DOHH2 (cell line): ENCODE measurements at regions not wholly inside any gene's neighbourhood (a gene's known extent, or its start where the extent isn't known, plus 50 kb on each side); places are given as distances from the start of the nearest gene placed in this dataset.

Source experiments
- H3F3A ChIP-seq: fragments of 200-600 bp; sonication (generic), shearing (Covaris generic); 2 replicates; pipeline ENCODE4 v1.6.0; 2016; ENCODE audit warnings: antibody characterized with exemption, mild to moderate bottlenecking; ENCODE audit not compliant: control insufficient read depth, insufficient read depth
- H3K27ac ChIP-seq: fragments of 200-600 bp; sonication (generic); 2 replicates; pipeline ENCODE4 v1.5.1; 2014; ENCODE audit warnings: low read depth, mild to moderate bottlenecking, low read length, moderate library complexity
- H3K27me3 ChIP-seq: fragments of 200-600 bp; sonication (generic); 2 replicates; pipeline ENCODE4 v1.6.1; 2014; ENCODE audit warnings: mild to moderate bottlenecking, low read length, mixed read lengths; ENCODE audit not compliant: control insufficient read depth
- H3K36me3 ChIP-seq: fragments of 200-600 bp; sonication (generic); 2 replicates; pipeline ENCODE4 v1.6.1; 2014; ENCODE audit warnings: mild to moderate bottlenecking, low read length, moderate library complexity, mixed read lengths; ENCODE audit not compliant: control insufficient read depth
- H3K4me1 ChIP-seq: fragments of 200-600 bp; sonication (generic); 2 replicates; pipeline ENCODE4 v1.6.1; 2014; ENCODE audit warnings: mild to moderate bottlenecking, low read length, mixed read lengths; ENCODE audit not compliant: control insufficient read depth
- H3K4me2 ChIP-seq: fragments of 200-600 bp; sonication (generic); 2 replicates; pipeline ENCODE4 v1.6.0; 2014; ENCODE audit warnings: mild to moderate bottlenecking, low read length, moderate library complexity
- H3K4me3 ChIP-seq: fragments of 200-600 bp; sonication (generic); 2 replicates; pipeline ENCODE4 v1.5.1; 2014; ENCODE audit warnings: mild to moderate bottlenecking, low read length, mixed read lengths
- H3K79me2 ChIP-seq: fragments of 200-600 bp; sonication (generic); 2 replicates; pipeline ENCODE4 v1.6.1; 2014; ENCODE audit warnings: mild to moderate bottlenecking, low read length, mixed read lengths; ENCODE audit not compliant: control insufficient read depth
- H3K9me2 ChIP-seq: fragments of 200-600 bp; sonication (generic); replicated peaks from 2 replicates; pipeline ENCODE4 v1.6.1; 2014; ENCODE audit warnings: mild to moderate bottlenecking, low read length, mixed read lengths; ENCODE audit not compliant: control insufficient read depth
- H3K9me3 ChIP-seq: fragments of 200-600 bp; sonication (generic); 2 replicates; pipeline ENCODE4 v1.6.1; 2014; ENCODE audit warnings: antibody characterized with exemption, low read length, mixed read lengths; ENCODE audit not compliant: control insufficient read depth, insufficient read depth
- H4K20me1 ChIP-seq: fragments of 200-600 bp; sonication (generic); 2 replicates; pipeline ENCODE4 v1.6.0; 2014; ENCODE audit warnings: low read depth, mild to moderate bottlenecking, antibody characterized with exemption, low read length, moderate library complexity; ENCODE audit not compliant: control insufficient read depth, insufficient read depth
- EZH2phosphoT487 ChIP-seq: fragments of 200-600 bp; sonication (generic); IDR thresholded peaks from 2 replicates; pipeline ENCODE4 v1.6.1; 2017; ENCODE audit warnings: borderline replicate concordance, mild to moderate bottlenecking, antibody characterized with exemption, low read length, moderate library complexity, mixed read lengths
- TF ChIP-seq, protein P1 (sequence below): fragments of 200-600 bp; sonication (generic); IDR thresholded peaks from one replicate; pipeline ENCODE4 v1.5.1; 2014; ENCODE audit warnings: antibody characterized with exemption, mild to moderate bottlenecking, low read depth, low read length; ENCODE audit not compliant: poor library complexity, severe bottlenecking

DNA sequence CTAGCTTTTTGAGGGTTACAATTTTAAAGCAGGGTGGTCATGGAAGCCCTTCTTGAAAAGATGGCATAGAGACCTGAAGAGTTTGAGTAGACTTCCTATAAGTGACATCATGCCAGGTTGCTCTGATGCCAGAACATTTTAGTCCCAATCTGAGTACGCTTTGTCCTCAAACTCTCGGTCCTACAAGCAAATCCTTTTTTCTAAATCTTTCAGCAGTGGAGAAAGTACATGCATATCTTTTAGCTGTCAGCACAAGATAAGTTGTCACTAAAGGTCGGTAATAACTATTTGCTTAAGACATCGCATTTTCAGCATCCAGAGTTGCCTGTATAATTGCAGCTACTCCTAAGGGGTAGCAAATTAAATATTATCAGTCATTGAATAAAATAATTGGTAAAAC, 140.4 kb downstream of the ATP6V1G3 start:
- Histone ChIP-seq H3F3A (no peaks in the 10 kb centered on the region), H3K4me2 (no peak overlapping the region), H3K4me1 (no peaks in the 10 kb centered on the region), H4K20me1 (no peaks in the 10 kb centered on the region), H3K4me3 (no peak overlapping the region), H3K9me2 (no peaks in the 10 kb centered on the region), H3K27ac (no peak overlapping the region), H3K79me2 (no peaks in the 10 kb centered on the region), H3K27me3 (no peaks in the 10 kb centered on the region), H3K9me3 (no peaks in the 10 kb centered on the region), H3K36me3 (no peaks in the 10 kb centered on the region)
- TF ChIP-seq, protein P1, sequence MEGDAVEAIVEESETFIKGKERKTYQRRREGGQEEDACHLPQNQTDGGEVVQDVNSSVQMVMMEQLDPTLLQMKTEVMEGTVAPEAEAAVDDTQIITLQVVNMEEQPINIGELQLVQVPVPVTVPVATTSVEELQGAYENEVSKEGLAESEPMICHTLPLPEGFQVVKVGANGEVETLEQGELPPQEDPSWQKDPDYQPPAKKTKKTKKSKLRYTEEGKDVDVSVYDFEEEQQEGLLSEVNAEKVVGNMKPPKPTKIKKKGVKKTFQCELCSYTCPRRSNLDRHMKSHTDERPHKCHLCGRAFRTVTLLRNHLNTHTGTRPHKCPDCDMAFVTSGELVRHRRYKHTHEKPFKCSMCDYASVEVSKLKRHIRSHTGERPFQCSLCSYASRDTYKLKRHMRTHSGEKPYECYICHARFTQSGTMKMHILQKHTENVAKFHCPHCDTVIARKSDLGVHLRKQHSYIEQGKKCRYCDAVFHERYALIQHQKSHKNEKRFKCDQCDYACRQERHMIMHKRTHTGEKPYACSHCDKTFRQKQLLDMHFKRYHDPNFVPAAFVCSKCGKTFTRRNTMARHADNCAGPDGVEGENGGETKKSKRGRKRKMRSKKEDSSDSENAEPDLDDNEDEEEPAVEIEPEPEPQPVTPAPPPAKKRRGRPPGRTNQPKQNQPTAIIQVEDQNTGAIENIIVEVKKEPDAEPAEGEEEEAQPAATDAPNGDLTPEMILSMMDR = no peak
- TF ChIP-seq EZH2phosphoT487 = no peak

DNA sequence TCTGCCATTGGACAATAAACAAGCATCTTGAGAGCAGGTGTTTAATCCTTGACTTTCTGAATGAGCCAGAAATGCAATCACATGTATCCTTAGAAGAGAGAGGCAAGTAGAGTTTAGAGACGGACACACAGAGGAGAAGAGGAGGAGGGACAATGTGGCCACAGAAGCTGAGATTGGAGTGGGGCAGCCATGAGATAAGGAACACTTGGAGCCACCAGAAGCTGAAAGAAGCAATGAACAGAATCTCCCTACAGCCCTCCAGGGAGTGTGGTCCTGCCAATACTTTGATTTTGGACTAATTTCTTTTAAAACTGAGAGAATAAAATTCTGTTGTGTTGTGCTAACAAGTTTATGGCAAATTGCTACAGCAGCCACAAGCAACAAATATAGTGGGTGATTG, 141.0 kb downstream of the ATP6V1G3 start:
- no peaks in the 10 kb centered on the region for H3K27me3 ChIP-seq
- no peaks in the 10 kb centered on the region for H3F3A ChIP-seq
- no peak overlapping the region for H3K4me3 ChIP-seq
- H3K4me2 ChIP-seq = no peak overlapping the region
- H3K9me3 ChIP-seq = no peaks in the 10 kb centered on the region
- no peak overlapping the region for H3K27ac ChIP-seq
- no peak for TF ChIP-seq EZH2phosphoT487
- TF ChIP-seq, protein P1 = no peak
- no peaks in the 10 kb centered on the region for H3K4me1 ChIP-seq
- no peaks in the 10 kb centered on the region for H3K9me2 ChIP-seq
- H3K79me2 ChIP-seq = no peaks in the 10 kb centered on the region
- H4K20me1 ChIP-seq = no peaks in the 10 kb centered on the region
- H3K36me3 ChIP-seq = no peaks in the 10 kb centered on the region

DNA sequence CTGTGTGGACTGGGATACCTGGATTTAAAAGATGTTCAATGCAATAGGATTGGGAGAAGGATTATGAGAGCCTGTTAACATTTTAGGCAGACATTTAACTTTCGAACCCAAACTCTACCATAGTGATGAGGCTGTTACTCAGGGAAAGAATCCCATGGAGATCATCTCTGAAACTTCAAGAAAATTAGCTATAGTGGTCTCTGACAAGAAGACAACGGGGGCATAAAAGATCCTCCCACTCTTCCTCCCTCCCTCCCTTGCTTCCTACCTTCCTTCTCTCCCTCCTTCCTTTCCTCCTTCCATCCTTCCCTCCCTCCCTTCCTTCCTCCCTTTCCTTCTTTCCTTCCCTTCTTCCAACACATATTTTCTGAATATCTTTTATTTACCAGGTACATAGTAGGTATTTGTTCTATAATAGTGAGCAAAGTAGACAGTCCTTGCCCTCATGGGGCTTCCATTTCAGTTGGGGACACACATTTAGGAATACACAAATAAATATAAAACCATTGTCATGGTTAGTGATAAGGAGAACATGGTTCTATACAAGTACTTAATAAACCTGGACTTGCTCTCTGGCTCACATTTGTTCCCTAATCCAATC, 143.2 kb downstream of the ATP6V1G3 start:
- no peak for TF ChIP-seq EZH2phosphoT487
- TF ChIP-seq, protein P1 = no peak
- Histone ChIP-seq H3K9me2 (no peaks in the 10 kb centered on the region), H3K27me3 (no peaks in the 10 kb centered on the region), H3K9me3 (no peaks in the 10 kb centered on the region), H4K20me1 (no peaks in the 10 kb centered on the region), H3K4me2 (no peak overlapping the region), H3K36me3 (no peaks in the 10 kb centered on the region), H3K4me3 (no peak overlapping the region), H3K4me1 (no peaks in the 10 kb centered on the region), H3K27ac (no peak overlapping the region), H3K79me2 (no peaks in the 10 kb centered on the region), H3F3A (no peaks in the 10 kb centered on the region)
